Transverse colon (tissue), 3 donors: ENCODE measurements at regions not wholly inside any gene's neighbourhood (a gene's known extent, or its start where the extent isn't known, plus 50 kb on each side); places are given as distances from the start of the nearest gene placed in this dataset.

Source experiments
- EP300 ChIP-seq: sonication (generic); formaldehyde crosslinking; IDR thresholded peaks from one replicate; pipeline ENCODE4 v1.6.1; 2017; ENCODE audit warnings: antibody characterized with exemption, low read depth
- POLR2A ChIP-seq: fragments of 450-650 bp; IDR thresholded peaks from one replicate; pipeline ENCODE4 v1.6.1; 2016; ENCODE audit warnings: antibody characterized with exemption, mild to moderate bottlenecking, moderate library complexity
- TF ChIP-seq, protein P1 (sequence below), 5 experiments: fragments of 200-600 bp in 3 of 5; fragments of 450-650 bp in 2 of 5; sonication (generic) in 3 of 5; IDR thresholded peaks; 1 replicate in 2 of 5; 2 replicates in 3 of 5; pipeline ENCODE4 v1.5.1; 2016 to 2017; ENCODE audit warnings: antibody characterized with exemption in 5 of 5, inconsistent platforms in 3 of 5, mild to moderate bottlenecking in 2 of 5, moderate library complexity in 1 of 5

DNA sequence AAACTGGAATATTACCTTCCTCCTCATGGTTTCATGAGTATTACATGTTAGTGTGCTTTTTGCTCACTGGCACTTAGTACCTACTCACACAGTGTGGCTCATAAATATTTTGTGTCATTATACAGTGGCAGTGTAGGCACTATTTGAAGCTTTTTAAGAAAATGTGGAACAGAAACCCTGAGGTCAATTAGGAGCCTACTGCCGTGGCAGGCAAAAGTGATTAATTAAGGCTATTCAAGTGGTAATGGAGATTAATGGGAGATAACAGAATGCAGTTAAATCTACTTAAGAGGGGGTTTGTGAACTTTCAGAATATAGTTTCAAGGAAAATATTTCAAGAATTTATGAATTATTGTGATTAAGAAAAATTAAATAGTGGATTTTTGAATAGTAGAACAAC is 277.6 kb downstream of the HGF start:
- TF ChIP-seq EP300: no peak
- TF ChIP-seq, protein P1, sequence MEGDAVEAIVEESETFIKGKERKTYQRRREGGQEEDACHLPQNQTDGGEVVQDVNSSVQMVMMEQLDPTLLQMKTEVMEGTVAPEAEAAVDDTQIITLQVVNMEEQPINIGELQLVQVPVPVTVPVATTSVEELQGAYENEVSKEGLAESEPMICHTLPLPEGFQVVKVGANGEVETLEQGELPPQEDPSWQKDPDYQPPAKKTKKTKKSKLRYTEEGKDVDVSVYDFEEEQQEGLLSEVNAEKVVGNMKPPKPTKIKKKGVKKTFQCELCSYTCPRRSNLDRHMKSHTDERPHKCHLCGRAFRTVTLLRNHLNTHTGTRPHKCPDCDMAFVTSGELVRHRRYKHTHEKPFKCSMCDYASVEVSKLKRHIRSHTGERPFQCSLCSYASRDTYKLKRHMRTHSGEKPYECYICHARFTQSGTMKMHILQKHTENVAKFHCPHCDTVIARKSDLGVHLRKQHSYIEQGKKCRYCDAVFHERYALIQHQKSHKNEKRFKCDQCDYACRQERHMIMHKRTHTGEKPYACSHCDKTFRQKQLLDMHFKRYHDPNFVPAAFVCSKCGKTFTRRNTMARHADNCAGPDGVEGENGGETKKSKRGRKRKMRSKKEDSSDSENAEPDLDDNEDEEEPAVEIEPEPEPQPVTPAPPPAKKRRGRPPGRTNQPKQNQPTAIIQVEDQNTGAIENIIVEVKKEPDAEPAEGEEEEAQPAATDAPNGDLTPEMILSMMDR (IDR thresholded peaks at IDR 0.05): no peak
- no peak for TF ChIP-seq POLR2A
